Fibroblast of peridontal ligament (primary cell): ENCODE measurements at regions not wholly inside any gene's neighbourhood (a gene's known extent, or its start where the extent isn't known, plus 50 kb on each side); places are given as distances from the start of the nearest gene placed in this dataset.

ENCODE experiments used
- DNase-seq: peaks from one replicate; pipeline ENCODE4 v3.0.0-alpha.2; 2010; ENCODE audit errors: extremely low read depth

- DNase-seq: no peak
Measured at GRCh38 chr1:239784896-239785295, 306.8 kb upstream of the FMN2 start.

DNA sequence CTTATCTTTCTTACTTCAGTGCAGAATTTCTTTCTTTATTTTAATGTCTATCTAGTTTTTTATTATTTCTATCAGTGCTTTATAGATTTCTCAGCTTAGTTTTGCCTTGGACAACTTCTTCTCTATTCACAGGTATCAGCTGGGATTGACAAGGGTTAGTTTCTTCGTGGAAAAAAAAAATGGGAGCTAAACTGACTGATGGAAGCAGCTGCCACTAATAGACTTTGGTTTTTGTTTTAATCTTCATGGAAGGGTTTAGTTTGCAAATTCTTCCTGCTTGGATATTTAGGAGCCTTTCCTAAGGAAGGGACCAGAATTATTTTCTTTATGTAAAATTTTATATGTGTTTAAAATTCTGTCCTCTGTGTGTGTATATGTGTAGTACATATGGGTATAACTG, 306.1 kb upstream of the FMN2 start:
- DNase-seq: no peak

DNA sequence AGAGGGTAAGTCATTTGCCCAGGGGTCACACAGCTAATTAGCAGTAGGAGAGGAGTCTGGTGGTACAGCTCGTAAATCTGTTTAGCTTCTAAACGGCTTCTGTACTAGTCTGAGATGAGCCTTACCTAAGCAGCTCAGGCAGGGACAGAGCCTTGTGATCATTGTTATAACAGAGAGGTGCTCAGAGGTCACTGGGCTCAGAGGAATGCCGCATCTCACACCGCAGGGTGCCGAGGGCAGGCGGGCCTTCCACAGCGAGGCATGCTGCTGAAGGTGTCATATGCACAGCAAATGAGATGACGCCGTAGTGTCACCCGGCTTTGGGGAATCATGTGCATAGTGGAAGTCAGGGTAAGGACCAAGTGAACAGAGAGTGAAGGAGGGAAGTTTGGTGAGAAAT, 305.2 kb upstream of the FMN2 start:
- no peak for DNase-seq

GRCh38 chr1:239792157-239792556, 299.5 kb upstream of the FMN2 start:
- no peak for DNase-seq

GRCh38 chr1:239795304-239795703, 296.4 kb upstream of the FMN2 start:
- DNase-seq: no peak

DNA sequence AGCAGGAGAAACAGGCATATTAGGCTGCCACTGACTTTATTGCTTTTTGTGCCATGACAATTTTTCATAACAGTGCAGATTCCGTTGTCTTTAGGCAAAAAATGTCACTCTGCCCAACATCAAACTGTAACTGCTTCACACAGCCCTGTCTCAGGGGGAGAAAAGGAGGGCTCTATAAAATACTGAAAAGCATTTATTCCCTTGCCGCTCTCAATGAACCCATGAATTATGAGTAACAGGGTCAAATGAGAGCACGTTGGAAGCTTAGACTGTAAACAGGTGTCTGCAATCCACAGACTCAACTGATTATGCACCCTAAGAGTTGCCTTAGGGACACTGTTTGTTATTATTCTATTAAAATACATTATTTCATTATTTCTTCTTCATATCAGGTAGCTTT, 292.1 kb upstream of the FMN2 start:
- no peak for DNase-seq

DNA sequence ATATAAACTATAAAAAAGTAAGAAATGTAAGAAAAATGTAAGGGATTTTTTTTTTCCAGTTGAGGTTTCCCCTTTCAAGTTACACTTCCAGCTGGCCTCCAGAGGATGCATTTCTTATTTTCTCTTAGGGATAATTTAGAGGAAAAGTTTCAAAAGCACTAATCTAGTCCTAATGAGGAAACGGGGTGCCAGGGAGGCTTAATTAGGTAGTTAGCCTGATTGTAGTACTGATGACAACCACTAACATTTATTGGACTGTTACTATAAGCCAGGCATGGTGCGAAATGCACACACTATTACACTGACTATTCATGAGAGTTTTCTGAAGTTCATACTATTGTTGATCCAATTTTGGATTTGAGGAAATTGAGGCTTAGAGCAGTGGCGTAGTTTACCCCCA, 290.8 kb upstream of the FMN2 start:
- no peak for DNase-seq

DNA sequence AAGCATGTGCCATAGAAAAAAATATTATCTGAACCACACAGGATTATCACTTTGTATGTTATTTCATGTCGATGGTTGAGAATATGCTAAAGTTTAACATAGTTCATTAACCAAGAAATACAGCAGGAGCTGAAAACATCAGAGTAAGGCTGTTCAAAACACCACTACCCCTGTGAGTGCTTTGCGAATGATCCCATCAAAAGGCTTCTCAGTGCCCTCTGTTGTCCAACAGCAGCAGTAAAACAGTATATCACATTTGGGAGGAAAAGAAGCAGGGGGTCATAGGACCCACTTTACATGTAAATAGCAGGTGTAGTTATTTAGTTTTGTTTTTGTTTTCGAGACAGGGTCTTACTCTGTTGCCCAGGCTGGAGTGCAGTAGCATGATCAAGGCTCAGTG, 289.4 kb upstream of the FMN2 start:
- DNase-seq: no peak

DNA sequence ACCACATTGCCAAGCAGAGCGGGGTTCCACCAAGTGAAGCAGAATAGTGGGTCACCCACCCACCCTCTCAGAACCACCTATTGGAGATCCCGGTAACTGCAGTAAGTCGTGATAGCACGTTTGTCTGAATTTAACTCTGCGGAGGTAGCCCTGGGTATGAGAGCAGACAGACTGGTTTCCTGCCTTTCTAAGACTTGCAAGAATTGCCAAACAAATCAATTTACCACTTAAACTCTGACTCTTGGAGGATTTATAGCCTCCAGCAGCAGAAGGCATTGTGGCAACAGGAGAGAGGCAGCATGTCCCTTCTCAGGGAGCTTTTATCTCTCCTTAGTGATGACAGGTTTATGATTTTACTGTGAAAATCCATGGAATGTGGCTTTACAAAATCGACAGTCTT, 287.9 kb upstream of the FMN2 start:
- no peak for DNase-seq

- DNase-seq: no peak
Measured at GRCh38 chr1:239804266-239804665, 287.4 kb upstream of the FMN2 start.

DNA sequence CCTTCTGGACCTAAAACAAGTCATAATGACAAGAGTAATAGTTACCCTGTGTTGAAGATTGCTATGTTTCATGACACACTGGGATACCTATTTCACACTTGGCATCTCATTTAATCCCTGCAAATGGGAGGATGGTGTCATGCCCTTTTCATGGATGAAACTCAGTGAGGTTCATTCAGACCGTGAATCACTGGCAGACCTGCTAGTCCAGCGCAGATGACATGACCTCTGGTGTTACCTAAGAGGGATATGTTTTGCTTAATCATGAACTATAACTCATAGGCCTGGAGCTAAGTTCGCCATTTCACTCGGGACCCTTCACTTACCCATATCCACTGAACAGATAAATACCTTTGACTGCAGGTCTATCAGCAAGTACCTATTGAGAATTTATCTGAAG, 286.6 kb upstream of the FMN2 start:
- no peak for DNase-seq

DNA sequence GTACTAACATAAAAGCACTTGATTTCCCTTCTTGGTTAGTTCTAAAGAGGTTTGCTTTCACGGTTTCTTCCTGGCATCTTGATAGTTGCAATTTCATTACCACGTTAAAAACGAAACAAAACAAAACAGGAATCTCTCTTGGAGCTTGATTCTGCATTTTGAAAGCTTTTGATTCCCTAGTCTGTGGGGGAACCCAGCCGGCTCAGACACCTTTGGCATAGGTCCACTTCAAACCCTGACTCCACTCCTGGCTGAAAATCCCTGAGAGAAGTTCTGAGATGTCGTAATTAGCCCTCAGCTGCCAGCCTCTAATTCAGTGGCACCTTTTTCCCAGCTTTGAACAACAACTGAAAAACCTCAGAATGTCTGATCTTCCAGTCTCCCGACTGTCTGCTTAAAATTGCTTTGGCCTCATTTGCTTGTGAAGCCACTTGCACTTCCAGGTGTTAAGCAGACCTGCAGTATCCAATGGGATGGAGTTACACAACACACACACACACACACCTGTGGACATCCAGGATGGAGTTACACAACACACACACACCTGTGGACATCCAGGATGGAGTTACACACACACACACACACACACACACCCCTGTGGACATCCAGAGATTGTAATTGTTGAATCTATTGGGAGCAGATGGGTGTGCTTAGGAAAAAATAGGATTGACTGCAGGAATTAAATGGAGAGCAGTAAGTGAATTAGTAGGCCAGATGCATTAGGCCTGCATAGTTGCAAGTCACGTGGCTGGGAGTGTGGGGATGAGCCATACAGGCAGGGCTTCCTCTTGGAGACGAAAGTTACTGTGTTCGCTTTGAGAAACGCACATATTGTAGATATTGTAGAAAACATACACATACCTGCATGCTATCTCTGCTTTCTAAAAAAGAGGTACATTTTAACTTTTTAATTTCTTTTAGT, 285.6 kb upstream of the FMN2 start:
- no peak for DNase-seq

GRCh38 chr1:239806897-239807296, 284.8 kb upstream of the FMN2 start:
- no peak for DNase-seq

GRCh38 chr1:239807361-239807760, 284.3 kb upstream of the FMN2 start:
- no peak for DNase-seq

GRCh38 chr1:239810061-239810481, 281.6 kb upstream of the FMN2 start:
- DNase-seq: peak; percentile 40

DNA sequence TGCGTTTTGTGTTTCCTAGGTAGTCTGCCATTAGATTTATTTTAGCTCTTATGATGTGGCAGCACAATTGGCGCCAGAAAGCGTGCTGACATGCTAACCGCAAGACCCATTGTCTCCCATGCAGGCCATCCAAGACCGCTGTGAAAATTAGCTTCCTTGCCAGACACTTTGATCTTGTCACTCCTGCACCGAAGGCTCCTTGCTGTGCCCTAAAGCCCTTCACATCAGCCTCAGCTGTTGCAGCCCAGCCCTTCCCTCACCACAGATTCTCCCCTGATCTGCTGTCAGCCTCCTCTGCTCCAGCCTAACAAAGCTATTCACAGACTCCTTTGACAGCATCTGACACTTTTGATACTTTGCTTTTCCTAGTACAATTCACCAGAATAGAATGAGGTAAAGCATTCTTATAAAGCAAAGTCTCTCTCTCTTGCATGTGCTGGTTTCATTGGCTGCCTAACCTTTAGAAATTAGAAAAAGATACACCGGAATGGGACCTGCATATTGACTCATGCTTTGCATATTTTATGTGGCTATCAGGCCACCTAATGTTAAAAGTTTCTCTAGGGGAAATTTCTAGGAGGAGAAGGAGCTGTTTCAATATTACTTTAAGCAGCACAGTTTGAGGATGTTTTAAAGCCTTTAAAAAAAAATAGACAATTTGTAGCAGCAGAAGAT, 280.3 kb upstream of the FMN2 start:
- no peak for DNase-seq

DNA sequence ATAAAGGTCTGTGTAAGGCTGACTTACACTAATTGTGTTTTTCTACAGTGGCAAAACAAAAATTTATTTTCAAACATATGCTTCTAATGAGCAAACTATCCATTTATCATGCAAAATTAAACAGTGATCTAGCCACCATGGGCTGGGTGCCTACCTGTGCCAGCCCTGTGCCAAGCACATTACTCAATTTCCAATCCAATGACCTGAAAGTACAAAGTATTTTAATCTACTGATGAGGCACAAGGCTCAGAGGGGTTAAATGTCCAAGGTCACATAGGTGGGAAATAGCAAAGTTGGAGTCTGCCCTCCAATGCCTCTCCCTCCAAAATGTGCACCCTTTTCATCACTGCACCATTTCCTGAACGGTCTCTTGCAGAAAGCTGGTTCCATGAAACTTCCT, 279.1 kb upstream of the FMN2 start:
- no peak for DNase-seq

- DNase-seq: peak; percentile 74
Measured at GRCh38 chr1:239814306-239814881, 277.3 kb upstream of the FMN2 start.

- DNase-seq: no peak
Measured at GRCh38 chr1:239815074-239815473, 276.6 kb upstream of the FMN2 start.

GRCh38 chr1:239816081-239816782, 275.5 kb upstream of the FMN2 start:
- peak; percentile 53 for DNase-seq

- DNase-seq: no peak
Measured at GRCh38 chr1:239817276-239817675, 274.4 kb upstream of the FMN2 start.

DNA sequence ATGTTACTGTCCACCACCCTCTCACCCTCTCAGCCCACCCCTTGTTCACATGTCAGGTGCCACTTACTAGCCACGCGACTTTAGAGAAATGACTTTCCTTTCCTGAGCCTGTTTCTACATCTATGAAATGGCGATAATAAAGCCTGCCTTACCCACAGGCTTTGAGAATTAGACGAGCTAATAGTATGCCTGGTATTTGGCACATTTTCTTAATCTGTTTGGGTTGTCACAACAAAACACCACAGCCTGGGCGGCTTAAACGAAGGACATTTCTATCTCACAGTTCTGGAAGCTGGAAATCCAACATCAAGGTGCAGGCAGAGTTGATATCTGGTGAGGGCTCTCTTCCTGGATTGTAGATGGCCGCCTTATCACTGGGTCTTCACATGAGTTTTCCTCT, 273.9 kb upstream of the FMN2 start:
- DNase-seq: no peak
